ENCODE measurements at regions not wholly inside any gene's neighbourhood (a gene's known extent, or its start where the extent isn't known, plus 50 kb on each side); places are given as distances from the start of the nearest gene placed in this dataset.

DNA sequence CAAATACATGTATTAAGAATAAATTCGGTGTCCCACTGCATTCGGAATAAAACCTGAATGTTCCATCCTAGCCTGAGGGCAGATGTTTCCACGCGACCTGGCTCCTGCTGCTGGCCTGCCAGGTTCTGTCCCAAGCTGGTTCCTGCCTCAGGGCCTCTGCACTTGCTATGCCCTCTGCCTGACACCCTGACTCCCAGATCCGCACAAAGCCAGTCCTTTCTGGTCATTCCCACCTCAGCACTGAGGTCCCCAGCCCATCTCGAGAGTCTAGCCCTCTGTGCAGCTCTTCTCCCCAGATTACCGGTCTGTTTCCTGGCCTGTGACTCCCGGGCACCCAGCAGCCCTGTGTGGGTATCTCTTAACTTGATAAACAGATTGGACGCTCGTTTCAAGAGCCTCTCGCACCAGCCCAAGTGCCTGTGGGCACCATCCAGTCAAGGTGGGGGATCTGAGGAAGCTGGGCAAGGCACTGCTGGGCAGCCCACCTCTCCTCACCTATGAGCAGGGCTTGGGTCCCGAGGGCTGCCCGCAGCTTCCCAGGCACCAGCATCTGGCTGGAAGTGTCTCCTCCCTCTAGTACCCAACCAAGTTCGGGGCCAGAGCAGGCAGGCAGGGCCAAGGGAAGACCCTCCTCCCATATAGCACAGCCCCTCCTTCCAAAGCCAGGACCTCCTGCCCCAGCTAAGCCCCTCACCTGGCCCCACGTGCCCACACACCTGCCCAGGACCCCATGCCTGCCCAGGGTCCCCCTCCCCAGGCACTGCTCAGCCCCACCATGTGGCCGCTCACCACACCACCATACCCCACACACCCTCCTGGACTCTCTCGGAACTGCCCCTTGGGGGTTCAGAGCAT, 132.2 kb downstream of the NCOR2 start:
- no peak for DNase-seq (ENCODE audit: extremely low read depth, low read depth)
- no peak overlapping the region for H3K4me3 ChIP-seq (replicated peaks; ENCODE audit: low read depth, low read length)
- no peak for TF ChIP-seq CTCF (IDR thresholded peaks at IDR 0.05; ENCODE audit: low read depth, low read length, missing control alignments)

DNA sequence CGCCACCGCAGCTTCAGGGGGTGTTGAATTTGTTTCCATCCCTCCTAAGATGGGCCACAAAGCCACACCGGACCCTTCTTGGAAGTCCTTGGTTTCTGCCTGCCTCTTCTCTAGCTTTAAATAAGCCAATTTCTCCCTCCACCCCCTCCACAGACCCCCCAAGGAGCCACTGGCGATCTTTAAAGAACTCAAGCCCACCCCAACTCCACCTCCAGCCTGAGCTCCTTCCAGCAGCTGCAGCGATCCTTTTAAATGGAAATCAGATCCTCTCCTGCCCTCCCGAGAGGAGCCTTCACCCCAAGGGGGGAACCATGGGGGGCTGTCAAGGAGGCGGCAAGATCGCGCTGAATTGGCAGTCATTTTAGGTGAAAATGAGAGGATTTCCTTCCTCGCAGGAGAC, 133.1 kb downstream of the NCOR2 start:
- H3K4me3 ChIP-seq (replicated peaks; ENCODE audit: low read depth, low read length): no peak overlapping the region
- no peak for DNase-seq (ENCODE audit: extremely low read depth, low read depth)
- no peak for TF ChIP-seq CTCF (IDR thresholded peaks at IDR 0.05; ENCODE audit: low read depth, low read length, missing control alignments)

- no peak for TF ChIP-seq CTCF (IDR thresholded peaks at IDR 0.05; ENCODE audit: low read depth, low read length, missing control alignments)
- H3K4me3 ChIP-seq (replicated peaks; ENCODE audit: low read depth, low read length): no peak overlapping the region
Observed at GRCh38 chr12:124433879-124434278, 133.5 kb downstream of the NCOR2 start.

GRCh38 chr12:124433147-124433874, 134.1 kb downstream of the NCOR2 start:
- DNase-seq (ENCODE audit: extremely low read depth, low read depth): no peak
- H3K4me3 ChIP-seq (replicated peaks; ENCODE audit: low read depth, low read length): no peak overlapping the region
- TF ChIP-seq CTCF (IDR thresholded peaks at IDR 0.05; ENCODE audit: low read depth, low read length, missing control alignments): no peak

More at GRCh38 chr12:124433879-124434278, 133.5 kb downstream of the NCOR2 start:
- DNase-seq (ENCODE audit: extremely low read depth, low read depth): no peak

GRCh38 chr12:124432376-124432775, 135.0 kb downstream of the NCOR2 start:
- no peak for DNase-seq (ENCODE audit: extremely low read depth, low read depth)
- no peak overlapping the region for H3K4me3 ChIP-seq (replicated peaks; ENCODE audit: low read depth, low read length)
- TF ChIP-seq CTCF (IDR thresholded peaks at IDR 0.05; ENCODE audit: low read depth, low read length, missing control alignments): no peak

DNA sequence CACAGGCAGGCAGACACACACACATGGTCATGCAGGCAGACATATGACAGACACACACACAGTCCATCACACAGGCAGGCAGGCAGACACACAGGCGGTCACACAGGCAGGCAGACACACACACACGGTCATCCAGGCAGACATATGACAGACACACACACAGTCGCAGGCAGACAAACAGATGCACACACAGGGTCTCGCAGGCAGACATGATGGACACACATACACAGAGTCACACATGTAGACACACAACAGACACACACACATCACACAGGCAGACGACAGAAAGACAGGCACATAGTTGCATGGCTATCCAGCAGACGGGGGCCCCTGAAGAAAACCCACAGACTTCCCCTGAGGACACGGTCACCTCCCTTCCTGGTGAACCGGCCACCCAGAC, 135.4 kb downstream of the NCOR2 start:
- DNase-seq (ENCODE audit: extremely low read depth, low read depth): no peak

More for the DNA sequence above, 135.4 kb downstream of the NCOR2 start:
- no peak for TF ChIP-seq CTCF (IDR thresholded peaks at IDR 0.05; ENCODE audit: low read depth, low read length, missing control alignments)
- no peak overlapping the region for H3K4me3 ChIP-seq (replicated peaks; ENCODE audit: low read depth, low read length)
